Erythroblast (primary cell): ENCODE measurements at regions not wholly inside any gene's neighbourhood (a gene's known extent, or its start where the extent isn't known, plus 50 kb on each side); places are given as distances from the start of the nearest gene placed in this dataset.

Experiments used
- GATA1 ChIP-seq: IDR thresholded peaks from 2 replicates; pipeline ENCODE4 v1.6.1; 2011; ENCODE audit warnings: low read depth, mild to moderate bottlenecking, control low read depth, low read length, moderate library complexity
- POLR2A ChIP-seq: IDR thresholded peaks from 2 replicates; pipeline ENCODE4 v1.6.1; 2011; ENCODE audit warnings: mild to moderate bottlenecking, low read length

- TF ChIP-seq POLR2A (no peak), GATA1 (no peak)
These were observed 196.8 kb downstream of the XPNPEP1 start for GRCh38 chr10:109726473-109726872.
